Epithelial cell of esophagus (primary cell): ENCODE measurements at regions not wholly inside any gene's neighbourhood (a gene's known extent, or its start where the extent isn't known, plus 50 kb on each side); places are given as distances from the start of the nearest gene placed in this dataset.

Experiments
- DNase-seq: peaks from one replicate; pipeline ENCODE4 v3.0.0; 2010; ENCODE audit warnings: low read depth
- H3K4me3 ChIP-seq: 2 replicates; pipeline ENCODE4 v1.5.1; 2011; ENCODE audit warnings: mild to moderate bottlenecking, low read length, control low read depth
- TF ChIP-seq, protein P1 (sequence below): IDR thresholded peaks from 2 replicates; pipeline ENCODE4 v1.5.1; 2011; ENCODE audit warnings: low read depth, mild to moderate bottlenecking, low read length, control low read depth, inconsistent platforms; ENCODE audit not compliant: insufficient read depth; ENCODE audit errors: missing control alignments

DNA sequence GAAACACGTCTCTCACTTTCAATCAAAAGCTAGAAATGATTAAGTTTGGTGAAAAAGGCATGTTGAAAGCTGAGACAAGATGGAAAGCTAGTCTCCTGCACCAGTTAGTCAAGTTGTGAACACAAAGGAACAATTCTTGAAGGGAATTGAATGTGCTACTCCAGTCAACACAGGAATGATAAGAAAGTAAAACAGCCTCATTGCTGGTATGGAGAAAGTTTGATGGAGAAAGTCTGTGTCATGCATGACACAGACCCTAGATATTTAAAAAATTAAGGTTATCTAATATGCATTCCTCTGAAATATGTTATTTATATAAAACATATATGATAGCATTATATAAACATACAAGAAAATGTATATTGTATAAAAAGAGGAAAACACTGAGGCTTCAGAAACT, 699.4 kb upstream of the FZD8 start:
- TF ChIP-seq, protein P1, sequence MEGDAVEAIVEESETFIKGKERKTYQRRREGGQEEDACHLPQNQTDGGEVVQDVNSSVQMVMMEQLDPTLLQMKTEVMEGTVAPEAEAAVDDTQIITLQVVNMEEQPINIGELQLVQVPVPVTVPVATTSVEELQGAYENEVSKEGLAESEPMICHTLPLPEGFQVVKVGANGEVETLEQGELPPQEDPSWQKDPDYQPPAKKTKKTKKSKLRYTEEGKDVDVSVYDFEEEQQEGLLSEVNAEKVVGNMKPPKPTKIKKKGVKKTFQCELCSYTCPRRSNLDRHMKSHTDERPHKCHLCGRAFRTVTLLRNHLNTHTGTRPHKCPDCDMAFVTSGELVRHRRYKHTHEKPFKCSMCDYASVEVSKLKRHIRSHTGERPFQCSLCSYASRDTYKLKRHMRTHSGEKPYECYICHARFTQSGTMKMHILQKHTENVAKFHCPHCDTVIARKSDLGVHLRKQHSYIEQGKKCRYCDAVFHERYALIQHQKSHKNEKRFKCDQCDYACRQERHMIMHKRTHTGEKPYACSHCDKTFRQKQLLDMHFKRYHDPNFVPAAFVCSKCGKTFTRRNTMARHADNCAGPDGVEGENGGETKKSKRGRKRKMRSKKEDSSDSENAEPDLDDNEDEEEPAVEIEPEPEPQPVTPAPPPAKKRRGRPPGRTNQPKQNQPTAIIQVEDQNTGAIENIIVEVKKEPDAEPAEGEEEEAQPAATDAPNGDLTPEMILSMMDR = no peak
- no peak for DNase-seq

DNA sequence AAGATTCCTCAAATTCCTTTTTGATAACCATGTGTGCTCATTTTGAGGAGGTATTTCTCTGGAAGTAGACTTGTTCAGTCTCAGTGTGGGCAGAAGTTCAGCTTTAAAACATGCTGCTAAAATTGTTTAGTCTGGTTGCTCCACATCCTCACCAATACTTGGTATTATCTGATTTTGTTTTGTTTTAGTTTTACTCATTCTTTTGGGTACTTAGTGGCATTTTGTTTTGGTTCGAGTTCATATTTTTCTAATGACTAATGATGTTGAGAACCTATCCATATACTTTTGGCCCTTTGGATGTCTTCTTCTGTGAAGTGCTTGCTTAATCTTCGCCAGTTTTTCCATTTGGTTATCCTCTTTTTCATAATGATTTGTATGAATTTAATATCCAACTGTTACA, 694.2 kb upstream of the FZD8 start:
- TF ChIP-seq, protein P1 = no peak
- no peak for DNase-seq
- H3K4me3 ChIP-seq = no peak overlapping the region

More for the DNA sequence above, 699.4 kb upstream of the FZD8 start:
- no peak overlapping the region for H3K4me3 ChIP-seq

DNA sequence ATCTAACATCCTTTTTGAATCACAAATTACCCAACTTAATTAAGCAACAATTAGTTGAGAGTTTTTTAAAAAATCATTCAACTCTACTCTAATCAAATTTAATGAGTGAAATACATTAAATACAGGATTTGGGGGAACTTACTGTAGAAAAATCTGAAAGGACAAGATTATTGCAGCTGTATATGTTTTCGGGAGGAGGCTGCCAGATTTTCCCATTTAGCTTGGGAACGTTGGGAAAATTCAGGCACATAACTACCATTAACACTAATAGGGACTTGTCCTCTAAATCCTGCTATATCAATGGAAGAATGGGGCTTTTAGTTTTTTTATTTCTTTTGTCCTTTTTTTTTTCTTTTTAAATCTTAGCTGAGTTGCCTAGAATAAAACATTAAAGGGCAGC, 691.4 kb upstream of the FZD8 start:
- no peak overlapping the region for H3K4me3 ChIP-seq
- TF ChIP-seq, protein P1 = no peak
- no peak for DNase-seq

DNA sequence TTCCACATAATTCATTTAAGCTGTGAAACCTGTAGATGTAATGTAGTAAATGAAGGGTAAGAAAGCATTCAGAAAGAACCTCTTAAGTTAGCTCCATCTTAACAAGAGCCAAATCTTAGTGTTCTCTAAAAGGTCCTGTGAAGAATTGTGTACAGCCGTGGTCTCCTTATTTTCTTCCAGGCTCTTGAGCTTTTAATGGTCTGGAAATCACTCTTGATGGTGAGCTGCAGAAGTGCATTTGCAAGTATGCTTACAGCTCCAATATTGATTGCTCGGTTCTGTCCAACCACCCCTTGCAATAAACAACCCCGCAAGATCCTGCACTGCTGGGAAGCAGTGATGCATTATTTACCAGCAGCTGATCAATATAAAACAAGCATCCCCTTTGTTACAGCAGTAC, 690.8 kb upstream of the FZD8 start:
- TF ChIP-seq, protein P1 = no peak
- no peak for DNase-seq

DNA sequence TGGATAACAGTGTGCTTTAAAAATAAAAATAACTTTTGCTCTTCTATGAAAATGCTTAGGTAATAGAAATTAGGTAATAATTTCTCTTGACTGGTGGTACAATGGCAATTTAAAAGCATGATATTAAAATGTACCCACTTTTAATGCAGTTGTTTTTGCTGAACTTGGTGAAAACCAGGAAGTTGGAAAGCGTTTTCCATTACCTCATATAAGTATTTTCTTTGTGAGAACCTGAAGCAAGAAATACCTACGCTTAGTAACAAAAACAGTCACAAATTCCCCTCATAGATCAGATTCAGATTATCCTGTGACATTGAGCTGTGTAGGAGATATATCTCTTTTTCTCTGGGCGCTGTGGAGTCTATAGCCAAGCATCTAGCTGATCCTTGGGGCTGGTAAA, 689.0 kb upstream of the FZD8 start:
- TF ChIP-seq, protein P1 = no peak
- DNase-seq = no peak
- H3K4me3 ChIP-seq = no peak overlapping the region

More for the DNA sequence above, 690.8 kb upstream of the FZD8 start:
- no peak overlapping the region for H3K4me3 ChIP-seq

DNA sequence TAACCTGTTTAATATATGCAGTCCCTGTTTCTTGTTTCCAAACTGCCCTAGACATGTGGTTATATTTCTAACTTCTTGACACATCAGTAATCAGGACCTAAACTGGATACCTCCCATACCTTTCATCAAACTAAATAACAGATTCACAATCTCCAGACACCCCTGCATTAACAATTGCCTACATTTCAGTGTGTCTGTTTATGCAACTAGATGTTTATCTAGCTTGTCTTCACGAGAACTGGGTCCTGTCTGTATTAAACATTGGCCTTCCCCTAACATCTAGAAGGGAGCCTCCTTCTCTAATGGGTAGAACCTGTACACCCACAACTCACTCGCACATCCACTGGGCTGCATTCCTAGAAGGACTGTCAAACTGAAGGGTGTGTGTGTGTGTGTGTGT, 683.7 kb upstream of the FZD8 start:
- DNase-seq = no peak
- H3K4me3 ChIP-seq = no peak overlapping the region
- TF ChIP-seq, protein P1 = no peak

DNA sequence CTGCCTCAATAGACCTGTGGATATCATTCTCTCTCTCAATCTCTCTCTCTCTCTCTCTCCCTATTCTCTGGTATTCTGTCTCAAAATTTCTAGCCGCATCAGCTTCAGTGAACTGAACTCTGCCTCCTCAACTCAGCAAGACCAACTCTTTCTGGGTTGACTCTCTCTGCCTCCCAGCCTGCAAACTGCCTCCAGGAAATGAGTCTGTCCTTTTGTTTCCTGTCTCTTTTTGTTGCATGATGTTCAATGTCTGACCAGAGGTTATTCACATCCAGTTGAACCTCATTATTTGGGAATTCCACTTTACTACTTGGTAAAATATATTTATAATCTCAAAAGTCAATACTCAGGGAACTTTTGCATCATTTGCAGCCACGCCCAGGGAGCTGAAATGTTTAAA, 682.7 kb upstream of the FZD8 start:
- TF ChIP-seq, protein P1 = no peak
- H3K4me3 ChIP-seq = no peak overlapping the region
- peak; percentile 39 for DNase-seq
